ENCODE measurements at regions not wholly inside any gene's neighbourhood (a gene's known extent, or its start where the extent isn't known, plus 50 kb on each side); places are given as distances from the start of the nearest gene placed in this dataset.

DNA sequence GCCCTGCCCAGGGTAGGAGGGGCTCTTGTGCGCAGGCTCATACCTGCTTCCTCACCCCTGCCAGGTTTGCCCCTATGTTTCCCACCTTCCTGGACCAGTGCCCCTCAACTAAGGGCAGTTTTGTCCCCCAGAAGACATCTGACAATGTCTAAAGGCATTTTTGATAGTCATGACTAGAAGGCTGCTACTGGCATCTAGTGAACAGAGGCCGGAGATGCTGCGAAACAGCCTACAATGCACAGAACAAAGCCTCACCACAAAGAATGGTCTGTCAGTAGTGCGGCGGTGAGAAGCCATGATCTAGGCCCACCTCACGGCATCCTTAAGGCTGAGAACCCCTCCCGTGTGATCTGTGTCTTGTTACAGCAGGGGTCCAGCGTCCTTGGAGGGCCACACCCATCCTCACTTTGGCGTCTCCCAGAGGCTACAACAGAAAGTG is 96.0 kb downstream of the TMEM17 start:
- Mint-ChIP-seq H3K9me3 (ENCODE audit: unreplicated experiment) (no peaks in the 10 kb centered on the region), H3K27me3 (ENCODE audit: insufficient read depth, unreplicated experiment) (no peaks in the 10 kb centered on the region), H3K4me1 (ENCODE audit: insufficient read depth, unreplicated experiment) (peaks cover 16% of the 10 kb centered on the region), H3K36me3 (ENCODE audit: insufficient read depth, unreplicated experiment) (no peaks in the 10 kb centered on the region), H3K27ac (ENCODE audit: low read depth, unreplicated experiment) (no peak overlapping the region), H3K4me3 (ENCODE audit: unreplicated experiment) (no peak overlapping the region)
- POLR2A ChIA-PET: interaction anchor here (0.5 to 2.0 kb wide), 5 partner anchors 52 to 752 kb away, joined by 3 to 12 read pairs (median 3); no protein-coding TSS in a partner anchor
- CTCF ChIA-PET: interaction anchor here (0.7 to 4.2 kb wide), 9 partner anchors 8 to 417 kb away, joined by 3 to 21 read pairs (median 5); no protein-coding TSS in a partner anchor
- no peak for DNase-seq (ENCODE audit: unreplicated experiment)
- BruUV-seq (replicated peaks): no TSS peak
- intact Hi-C loops (cut with micrococcal nuclease): loop anchor here (2.0 to 10.0 kb wide), 2 partner anchors 115 to 213 kb away; partner anchors contain the start of gene B3GNT2
- TF ChIP-seq, protein P1, sequence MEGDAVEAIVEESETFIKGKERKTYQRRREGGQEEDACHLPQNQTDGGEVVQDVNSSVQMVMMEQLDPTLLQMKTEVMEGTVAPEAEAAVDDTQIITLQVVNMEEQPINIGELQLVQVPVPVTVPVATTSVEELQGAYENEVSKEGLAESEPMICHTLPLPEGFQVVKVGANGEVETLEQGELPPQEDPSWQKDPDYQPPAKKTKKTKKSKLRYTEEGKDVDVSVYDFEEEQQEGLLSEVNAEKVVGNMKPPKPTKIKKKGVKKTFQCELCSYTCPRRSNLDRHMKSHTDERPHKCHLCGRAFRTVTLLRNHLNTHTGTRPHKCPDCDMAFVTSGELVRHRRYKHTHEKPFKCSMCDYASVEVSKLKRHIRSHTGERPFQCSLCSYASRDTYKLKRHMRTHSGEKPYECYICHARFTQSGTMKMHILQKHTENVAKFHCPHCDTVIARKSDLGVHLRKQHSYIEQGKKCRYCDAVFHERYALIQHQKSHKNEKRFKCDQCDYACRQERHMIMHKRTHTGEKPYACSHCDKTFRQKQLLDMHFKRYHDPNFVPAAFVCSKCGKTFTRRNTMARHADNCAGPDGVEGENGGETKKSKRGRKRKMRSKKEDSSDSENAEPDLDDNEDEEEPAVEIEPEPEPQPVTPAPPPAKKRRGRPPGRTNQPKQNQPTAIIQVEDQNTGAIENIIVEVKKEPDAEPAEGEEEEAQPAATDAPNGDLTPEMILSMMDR (IDR thresholded peaks at IDR 0.05; ENCODE audit: unreplicated experiment): no peak

DNA sequence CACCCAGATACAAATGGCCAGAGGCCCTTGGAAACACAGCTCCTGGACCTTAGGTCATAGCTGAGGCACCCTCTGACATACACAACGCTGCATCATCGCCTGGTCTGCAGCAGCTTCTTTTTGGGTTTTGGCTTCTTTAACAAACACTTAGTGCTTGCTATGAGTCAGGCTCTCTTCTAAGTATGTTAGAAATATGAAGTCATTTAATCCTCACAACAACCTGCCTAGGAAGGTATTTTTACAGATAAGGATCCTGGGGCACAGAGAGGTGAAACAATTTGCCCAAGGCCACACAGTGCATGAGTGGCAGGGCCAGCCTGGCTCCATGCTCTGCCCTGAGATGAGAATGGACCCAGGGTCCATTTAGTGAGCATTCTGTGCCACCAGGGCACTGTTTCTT is 96.6 kb downstream of the TMEM17 start:
- H3K9me3 Mint-ChIP-seq (ENCODE audit: unreplicated experiment): no peaks in the 10 kb centered on the region
- intact Hi-C loops (cut with micrococcal nuclease): no loop called here
- CTCF ChIA-PET: interaction anchor here (0.5 to 4.2 kb wide), 4 partner anchors 9 to 416 kb away, joined by 3 to 21 read pairs (median 4); no protein-coding TSS in a partner anchor

DNA sequence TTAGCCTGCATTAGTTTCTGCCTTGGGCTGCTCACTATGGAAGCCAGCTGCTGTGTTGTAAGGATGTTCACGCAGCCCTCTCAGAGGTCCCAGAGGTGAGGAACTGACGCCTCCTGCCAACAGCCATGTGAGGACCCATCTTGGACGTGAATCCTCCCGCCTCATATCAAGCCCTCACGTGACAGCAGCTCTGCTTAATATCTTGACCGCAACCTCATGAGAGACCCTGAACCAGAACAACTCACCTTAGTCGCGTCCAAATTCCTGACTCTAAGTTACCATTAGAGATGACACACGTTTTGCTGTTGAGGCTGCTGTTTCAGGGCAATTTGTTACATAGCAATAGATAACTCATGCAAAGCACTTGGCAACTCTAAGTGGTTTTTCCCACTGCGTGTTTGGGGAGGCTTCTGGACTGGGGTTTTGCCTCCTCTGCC is 97.7 kb downstream of the TMEM17 start:
- Mint-ChIP-seq H3K27ac (ENCODE audit: low read depth, unreplicated experiment) (no peak overlapping the region), H3K9me3 (ENCODE audit: unreplicated experiment) (no peaks in the 10 kb centered on the region), H3K27me3 (ENCODE audit: insufficient read depth, unreplicated experiment) (no peaks in the 10 kb centered on the region), H3K4me1 (ENCODE audit: insufficient read depth, unreplicated experiment) (peaks cover 16% of the 10 kb centered on the region), H3K36me3 (ENCODE audit: insufficient read depth, unreplicated experiment) (no peaks in the 10 kb centered on the region), H3K4me3 (ENCODE audit: unreplicated experiment) (no peak overlapping the region)
- no peak for DNase-seq (ENCODE audit: unreplicated experiment)
- intact Hi-C loops (cut with micrococcal nuclease): no loop called here
- TF ChIP-seq, protein P1 (IDR thresholded peaks at IDR 0.05; ENCODE audit: unreplicated experiment): no peak
- BruUV-seq (replicated peaks): no TSS peak
- ChIA-PET POLR2A (interaction anchor here (0.7 kb wide), 1 partner anchor 85 kb away, joined by 4 read pairs; no protein-coding TSS in a partner anchor), CTCF (interaction anchor here (0.7 to 4.2 kb wide), 5 partner anchors 23 to 494 kb away, joined by 3 to 21 read pairs (median 5); no protein-coding TSS in a partner anchor)

More for the DNA sequence above, 96.6 kb downstream of the TMEM17 start:
- H3K27ac Mint-ChIP-seq (ENCODE audit: low read depth, unreplicated experiment): no peak overlapping the region
- DNase-seq (ENCODE audit: unreplicated experiment): no peak
- H3K4me3 Mint-ChIP-seq (ENCODE audit: unreplicated experiment): no peak overlapping the region
- no peaks in the 10 kb centered on the region for H3K27me3 Mint-ChIP-seq (ENCODE audit: insufficient read depth, unreplicated experiment)
- BruUV-seq (replicated peaks): no TSS peak
- POLR2A ChIA-PET: interaction anchor here (1.0 kb wide), 1 partner anchor 370 kb away, joined by 3 read pairs; no protein-coding TSS in a partner anchor
- peaks cover 16% of the 10 kb centered on the region for H3K4me1 Mint-ChIP-seq (ENCODE audit: insufficient read depth, unreplicated experiment)
- H3K36me3 Mint-ChIP-seq (ENCODE audit: insufficient read depth, unreplicated experiment): no peaks in the 10 kb centered on the region
- TF ChIP-seq, protein P1 (IDR thresholded peaks at IDR 0.05; ENCODE audit: unreplicated experiment): no peak

DNA sequence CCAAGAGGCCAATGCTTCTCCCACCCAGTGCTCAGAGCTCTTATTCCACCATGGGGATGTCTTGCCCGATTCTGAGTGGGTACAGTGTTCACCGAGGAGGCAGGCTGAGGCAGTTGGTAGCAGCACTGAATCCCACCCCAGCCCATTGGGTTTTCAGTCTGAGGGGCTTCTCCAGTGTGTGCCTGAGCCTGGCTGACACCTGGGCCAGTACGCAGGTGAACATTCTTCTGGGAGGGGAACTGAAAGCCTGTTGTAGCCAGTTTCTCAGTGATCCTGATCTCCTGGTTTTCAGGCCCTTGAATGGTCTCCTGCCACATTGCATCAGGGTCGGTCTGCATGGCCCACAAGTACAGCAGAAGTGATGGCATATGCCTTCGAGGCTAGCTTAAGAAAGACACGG is 98.2 kb downstream of the TMEM17 start:
- no TSS peak for BruUV-seq (replicated peaks)
- no peaks in the 10 kb centered on the region for H3K27me3 Mint-ChIP-seq (ENCODE audit: insufficient read depth, unreplicated experiment)
- H3K4me3 Mint-ChIP-seq (ENCODE audit: unreplicated experiment): no peak overlapping the region
- CTCF ChIA-PET: interaction anchor here (0.7 to 1.5 kb wide), 4 partner anchors 23 to 494 kb away, joined by 3 to 8 read pairs (median 4); no protein-coding TSS in a partner anchor
- H3K4me1 Mint-ChIP-seq (ENCODE audit: insufficient read depth, unreplicated experiment): peaks cover 16% of the 10 kb centered on the region
- H3K27ac Mint-ChIP-seq (ENCODE audit: low read depth, unreplicated experiment): no peak overlapping the region
- H3K36me3 Mint-ChIP-seq (ENCODE audit: insufficient read depth, unreplicated experiment): no peaks in the 10 kb centered on the region
- no peaks in the 10 kb centered on the region for H3K9me3 Mint-ChIP-seq (ENCODE audit: unreplicated experiment)
- no peak for DNase-seq (ENCODE audit: unreplicated experiment)
- TF ChIP-seq, protein P1 (IDR thresholded peaks at IDR 0.05; ENCODE audit: unreplicated experiment): no peak
- intact Hi-C loops (cut with micrococcal nuclease): no loop called here
- POLR2A ChIA-PET: interaction anchor here (0.7 kb wide), 1 partner anchor 85 kb away, joined by 4 read pairs; no protein-coding TSS in a partner anchor

All from MCF 10A (cell line).